ENCODE measurements at regions not wholly inside any gene's neighbourhood (a gene's known extent, or its start where the extent isn't known, plus 50 kb on each side); places are given as distances from the start of the nearest gene placed in this dataset. TPM values are rescaled to one million over a fixed set of nuclear protein-coding genes. Genes with fewer than 3 reads are reported as not detected.
A peak's percentile ranks its signal among the peaks of the same experiment; 100 is the strongest.

DNA sequence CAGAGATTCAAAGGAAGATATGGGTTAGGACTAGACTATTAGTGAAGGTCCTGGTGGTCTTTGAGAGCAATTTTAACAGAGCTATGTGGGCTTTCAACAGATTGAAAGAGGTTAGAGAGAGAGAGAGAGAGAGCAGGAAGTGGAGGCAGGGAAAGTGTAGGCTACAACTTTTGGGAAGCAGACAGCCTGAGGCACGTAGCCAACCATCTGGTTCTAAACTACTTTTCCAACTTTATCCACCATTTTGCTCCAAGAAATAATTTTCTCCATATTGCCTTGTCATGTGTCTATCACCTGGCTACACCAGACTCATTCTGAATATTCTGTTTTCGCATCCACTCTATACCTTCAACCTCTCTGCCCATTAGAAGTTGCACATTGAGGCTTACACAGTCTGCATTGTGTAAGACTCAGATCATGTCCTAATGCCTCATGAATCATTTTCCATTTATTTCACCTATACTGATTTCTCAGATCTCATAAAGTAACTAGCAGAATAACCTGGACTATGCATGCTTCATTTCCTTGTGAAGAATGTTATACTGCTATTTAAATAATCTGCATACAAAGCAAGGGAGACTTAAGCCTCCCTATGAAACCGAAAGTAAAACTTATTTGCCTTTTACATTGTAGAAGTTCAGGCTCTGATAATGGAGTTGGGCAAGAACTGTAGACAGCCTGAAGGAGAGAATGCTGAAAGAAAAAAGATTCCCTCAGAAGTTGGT lies 235.6 kb downstream of the ELAVL2 start:
- DNase-seq, result peak; percentile 15

DNA sequence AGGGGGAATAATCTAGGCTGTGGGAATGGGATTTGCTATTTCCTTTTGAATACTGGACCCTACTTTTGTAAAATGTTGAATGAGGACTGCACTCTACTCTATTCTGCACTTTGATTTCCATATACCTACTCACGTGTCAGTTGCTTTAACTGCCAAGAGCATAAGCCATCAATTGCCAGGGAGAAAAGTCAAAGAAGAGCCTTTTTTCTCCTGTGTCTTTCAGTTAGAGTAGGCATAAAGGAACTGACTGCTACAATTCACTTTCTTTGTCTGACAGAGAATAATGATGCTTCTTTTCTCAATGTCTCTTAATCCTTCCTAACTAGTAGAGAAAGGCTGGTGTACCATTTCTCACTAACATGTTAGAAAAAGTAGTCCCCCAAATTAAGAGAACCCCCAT lies 231.6 kb downstream of the ELAVL2 start:
- no peak for DNase-seq

DNA sequence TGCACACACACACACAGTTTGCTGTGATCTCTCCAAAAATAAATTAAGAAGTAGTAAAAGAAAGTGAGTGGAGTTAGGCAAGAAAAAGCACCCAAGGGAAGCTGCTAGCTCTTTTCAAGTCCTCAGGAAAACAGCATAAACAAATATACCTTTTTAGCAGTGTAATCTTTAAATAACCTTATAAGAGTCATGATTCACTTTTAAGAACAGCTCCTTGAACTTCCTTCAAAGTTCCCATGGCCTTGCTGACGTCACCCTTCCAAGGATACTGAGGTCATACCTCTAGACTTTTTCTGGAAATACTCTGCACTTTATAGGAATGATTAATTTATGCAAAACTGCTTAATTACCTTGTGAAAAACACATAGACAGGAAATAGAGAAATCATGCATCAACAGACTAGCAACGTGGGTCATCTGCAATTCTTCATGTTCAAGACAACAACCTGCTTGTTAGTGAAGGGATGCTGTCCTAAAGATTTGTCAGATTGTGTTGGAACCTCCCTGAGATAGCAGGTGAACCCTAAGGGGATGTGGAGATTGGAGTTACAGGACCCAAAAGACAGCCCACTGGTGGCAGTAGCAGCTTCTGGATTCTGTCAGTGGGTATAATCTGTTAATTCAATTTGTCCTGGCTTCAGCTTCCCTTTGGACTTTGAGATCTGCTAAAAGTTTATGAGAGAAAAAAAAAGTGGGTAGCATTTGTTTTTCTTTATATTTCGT lies 229.0 kb downstream of the ELAVL2 start:
- no peak for DNase-seq

DNA sequence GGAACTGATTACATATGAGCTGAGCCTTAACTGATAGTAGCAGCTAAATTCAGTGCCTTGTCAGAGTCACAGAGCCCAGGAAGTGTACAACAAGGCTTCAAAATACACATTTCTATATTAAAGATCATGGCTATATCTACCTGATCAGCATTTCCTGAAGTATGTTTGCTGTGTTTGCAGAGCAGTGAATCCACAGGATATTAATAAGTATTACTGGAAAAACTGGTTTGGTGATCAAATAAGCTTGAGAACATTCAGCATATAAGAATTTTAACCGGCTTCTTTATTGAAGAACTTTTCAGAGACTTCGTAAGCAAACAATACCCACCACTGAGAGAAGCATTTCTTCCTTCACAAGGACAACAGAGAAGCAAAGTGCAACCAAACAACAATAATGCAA lies 227.0 kb downstream of the ELAVL2 start:
- peak; percentile 16 for DNase-seq

DNA sequence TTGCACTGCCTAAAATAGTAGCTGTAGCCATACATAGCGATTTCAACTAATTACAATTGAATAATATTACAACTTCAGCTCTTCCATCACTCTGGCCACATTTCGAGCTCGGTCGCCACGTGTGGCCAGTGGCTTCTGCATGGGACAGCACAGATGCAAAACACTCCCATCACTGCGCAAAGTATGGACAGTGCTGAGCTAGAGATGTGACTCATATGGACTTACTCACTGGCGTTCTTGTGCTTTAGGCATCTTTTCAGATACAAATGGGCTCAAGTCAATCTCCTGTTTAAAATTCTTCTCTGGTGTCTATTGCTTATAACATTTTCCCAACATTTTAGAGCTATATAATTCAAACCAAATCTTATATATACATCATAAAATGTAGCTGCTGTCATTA lies 222.7 kb downstream of the ELAVL2 start:
- DNase-seq, result no peak

DNA sequence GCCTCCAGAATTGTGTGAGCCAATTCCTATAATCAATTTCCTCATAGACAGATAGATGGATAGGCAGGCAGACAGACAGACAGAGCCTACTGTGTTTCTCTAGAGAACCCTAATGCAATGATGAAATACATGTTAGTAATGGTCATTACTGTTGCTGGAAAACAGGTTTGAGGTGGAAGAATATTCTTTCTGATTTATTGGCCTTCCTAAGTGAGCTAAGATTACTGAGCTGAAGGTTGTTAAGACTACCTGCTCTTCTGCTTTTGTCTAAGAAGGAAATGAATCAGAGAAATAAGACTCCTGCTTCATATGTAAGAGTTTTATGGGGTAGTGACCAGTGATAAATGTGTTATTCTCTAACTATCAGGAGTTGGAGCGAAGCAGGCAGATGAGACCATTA lies 219.9 kb downstream of the ELAVL2 start:
- DNase-seq, result no peak

DNA sequence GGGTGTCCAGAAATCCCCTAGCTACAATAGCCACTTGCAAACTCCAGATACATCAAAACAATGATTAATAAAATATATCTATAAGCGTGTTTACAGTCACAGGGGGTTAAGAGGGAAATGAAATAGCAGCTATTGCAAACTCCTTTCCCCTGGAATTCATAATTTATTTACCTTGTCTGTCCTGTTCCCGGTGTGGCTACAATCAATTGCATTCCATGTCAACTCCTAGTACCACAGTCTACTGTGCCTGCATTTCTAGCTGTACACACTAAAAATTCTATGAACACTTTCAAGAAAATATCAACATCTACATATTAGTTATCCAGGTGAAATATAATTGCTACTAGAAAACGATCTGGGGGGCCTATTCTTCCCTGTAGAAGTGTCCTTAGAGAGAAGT lies 217.6 kb downstream of the ELAVL2 start:
- no peak for DNase-seq

DNA sequence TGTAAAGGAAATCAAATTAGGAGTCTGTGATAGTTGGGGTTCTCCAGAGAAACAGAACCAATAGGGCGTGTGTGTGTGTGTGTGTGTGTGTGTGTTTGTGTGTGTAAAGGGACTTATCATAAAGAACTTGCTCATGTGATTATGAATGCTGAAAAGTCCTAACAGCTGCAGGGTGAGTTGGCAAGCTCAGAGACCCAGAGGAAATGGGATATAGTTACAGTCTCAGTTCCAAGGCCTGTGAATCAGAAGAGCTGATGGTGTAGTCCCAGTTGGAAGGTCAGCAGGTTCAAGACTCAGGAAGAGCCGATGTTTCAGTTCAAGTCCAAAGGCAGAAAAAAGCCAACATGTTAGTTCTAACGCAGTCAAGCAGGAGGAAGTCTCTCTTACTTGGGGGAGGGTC lies 214.2 kb downstream of the ELAVL2 start:
- peak; percentile 88 for DNase-seq

DNA sequence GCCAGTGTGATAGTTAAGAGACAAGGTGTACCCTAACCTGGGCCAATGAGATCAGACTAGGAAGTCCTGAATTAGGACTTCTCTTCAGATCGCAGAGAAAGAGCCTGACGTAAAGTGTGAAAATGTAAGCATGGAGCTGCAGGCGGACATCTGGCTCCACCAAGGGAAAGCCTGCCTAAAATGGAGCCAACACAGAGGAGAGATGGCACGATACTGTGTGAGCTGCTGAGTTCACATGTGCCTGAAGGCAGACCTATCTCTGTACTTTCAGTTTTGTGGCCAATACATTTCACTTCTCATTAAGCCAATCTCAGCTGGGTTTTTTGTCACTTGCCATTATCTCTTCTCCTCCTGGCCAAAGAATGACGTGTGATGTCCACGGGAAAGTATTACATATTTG lies 210.5 kb downstream of the ELAVL2 start:
- DNase-seq, result no peak

DNA sequence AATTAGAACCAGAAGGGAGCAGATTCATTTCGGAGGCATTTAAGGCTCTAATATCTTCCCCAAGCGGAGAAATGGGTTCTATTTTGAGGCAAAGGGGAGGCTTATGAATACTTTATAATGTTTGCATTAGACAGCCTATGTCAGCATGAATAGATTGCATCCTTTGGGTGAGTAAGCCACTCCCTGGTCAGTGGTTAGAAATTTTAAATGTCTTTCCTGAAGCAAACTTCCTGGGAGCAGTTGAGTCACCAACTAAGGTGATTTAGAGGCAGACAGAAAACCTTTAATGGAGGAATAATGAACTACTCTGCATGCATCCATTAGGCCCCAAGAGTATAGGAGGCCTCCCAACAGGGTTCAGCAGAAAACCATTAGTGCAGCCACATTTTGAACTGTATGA lies 204.9 kb downstream of the ELAVL2 start:
- DNase-seq, result no peak

DNA sequence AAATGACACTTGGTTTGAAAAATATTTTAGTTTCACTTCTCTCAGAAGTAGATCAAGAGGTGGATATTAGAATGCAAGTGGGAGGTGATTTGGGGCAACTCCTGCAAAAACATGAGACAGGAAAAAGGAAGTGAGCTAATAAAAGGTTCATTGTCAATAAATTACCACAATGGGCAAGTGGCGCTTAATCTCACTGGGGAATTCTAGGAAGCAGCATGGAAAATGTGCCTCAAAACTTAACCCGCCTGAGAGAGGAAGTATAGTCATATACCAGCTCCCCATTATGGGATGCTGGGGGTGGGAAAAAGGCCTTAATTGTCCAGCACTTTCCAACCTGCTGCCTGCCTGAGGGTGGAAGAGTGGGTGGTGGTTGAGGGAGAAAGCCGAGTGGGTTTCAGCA lies 204.1 kb downstream of the ELAVL2 start:
- DNase-seq, result no peak

DNA sequence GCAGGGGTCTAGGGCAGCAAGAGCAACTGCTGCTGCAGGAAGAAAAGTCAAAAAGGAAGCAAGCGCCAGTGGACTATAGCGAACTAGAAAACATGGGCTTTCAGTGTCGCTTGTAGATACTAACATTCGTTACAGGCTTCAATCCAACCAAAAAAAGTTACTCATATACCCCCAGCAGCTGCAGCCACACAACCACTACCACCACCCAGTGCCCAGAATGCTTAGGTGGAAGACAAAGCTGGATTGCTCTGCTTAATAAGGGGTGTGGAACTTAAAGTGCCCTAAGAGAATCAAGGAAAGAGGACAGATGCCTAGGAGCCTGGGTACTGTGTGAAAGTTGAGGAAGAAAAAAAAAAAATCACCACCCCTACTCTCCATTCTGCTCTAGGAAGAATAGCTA lies 203.6 kb downstream of the ELAVL2 start:
- DNase-seq, result no peak

DNA sequence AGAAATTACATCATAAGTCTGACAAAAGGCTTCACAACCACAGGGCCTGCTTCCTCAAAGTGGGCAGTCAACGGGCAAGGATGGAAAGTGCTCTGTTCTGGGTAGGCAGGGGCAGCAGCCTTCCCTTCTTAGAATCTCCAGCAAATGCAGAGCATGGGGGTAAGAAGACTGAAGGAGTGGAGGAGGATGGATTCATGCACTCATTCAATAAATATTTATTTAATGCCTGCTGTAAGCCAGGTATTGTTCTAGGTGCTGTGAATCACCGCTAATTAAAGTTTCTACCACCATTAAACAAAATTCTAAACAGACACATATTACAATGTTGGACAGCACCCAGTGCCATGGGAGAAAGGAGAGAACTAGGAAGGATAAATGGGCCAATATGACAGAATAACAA lies 195.6 kb downstream of the ELAVL2 start:
- no peak for DNase-seq

DNA sequence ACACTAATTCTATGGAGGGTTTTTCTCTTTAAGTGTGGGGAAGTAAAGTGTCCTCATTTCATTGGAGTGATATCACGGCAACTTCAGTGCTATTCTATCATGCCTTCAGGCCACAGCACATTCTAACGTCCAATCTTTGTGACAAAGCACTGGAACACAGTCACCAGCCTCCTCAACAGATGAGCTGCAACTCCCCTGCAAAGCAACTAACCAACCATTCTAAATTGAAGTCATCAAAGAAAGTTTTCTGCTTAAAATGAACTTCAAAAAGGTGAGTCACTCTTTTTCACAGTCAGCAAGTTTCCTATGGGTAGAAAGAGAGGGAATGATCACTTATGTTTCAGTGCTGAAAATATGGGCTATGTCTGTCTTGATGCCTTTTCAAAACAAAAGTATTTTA lies 190.8 kb downstream of the ELAVL2 start:
- no peak for DNase-seq

DNA sequence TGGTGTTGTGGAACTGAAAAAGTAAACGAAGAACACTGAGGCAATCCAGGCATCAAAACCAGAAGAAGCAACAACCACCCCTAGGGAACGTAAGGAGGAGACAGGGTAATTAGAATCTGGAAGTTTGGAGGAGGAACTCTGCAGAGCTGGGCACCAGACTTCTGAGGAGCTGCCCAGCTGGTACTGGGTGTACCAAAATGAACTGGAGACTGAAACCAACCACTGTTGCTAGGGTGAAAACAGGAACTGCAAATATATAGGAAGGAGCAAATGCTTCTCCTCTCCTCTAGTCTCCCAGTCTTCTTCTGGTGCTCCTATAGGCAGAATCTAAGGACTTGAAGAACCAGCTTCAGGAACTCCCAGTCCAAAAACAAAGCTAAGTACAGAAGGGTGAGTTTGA lies 189.8 kb downstream of the ELAVL2 start:
- DNase-seq, result no peak

DNA sequence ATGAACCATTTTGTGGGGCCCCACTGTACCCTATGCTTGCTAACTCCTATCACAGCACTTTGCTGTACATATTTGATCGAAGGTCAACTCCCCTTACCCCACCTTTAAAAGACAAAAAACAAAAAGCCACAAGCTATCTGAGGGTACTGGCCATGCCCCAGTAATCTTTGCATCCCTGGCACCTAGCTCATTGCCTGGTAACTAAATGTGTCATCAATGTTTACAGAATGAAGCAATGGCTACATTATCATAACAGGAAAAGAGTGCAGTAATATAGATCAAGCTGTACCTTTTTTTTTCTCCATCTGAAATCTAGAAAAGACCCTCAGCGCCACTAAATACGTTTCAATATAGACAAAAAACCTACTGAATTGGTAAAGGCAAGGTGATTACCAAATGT lies 188.0 kb downstream of the ELAVL2 start:
- no peak for DNase-seq

DNA sequence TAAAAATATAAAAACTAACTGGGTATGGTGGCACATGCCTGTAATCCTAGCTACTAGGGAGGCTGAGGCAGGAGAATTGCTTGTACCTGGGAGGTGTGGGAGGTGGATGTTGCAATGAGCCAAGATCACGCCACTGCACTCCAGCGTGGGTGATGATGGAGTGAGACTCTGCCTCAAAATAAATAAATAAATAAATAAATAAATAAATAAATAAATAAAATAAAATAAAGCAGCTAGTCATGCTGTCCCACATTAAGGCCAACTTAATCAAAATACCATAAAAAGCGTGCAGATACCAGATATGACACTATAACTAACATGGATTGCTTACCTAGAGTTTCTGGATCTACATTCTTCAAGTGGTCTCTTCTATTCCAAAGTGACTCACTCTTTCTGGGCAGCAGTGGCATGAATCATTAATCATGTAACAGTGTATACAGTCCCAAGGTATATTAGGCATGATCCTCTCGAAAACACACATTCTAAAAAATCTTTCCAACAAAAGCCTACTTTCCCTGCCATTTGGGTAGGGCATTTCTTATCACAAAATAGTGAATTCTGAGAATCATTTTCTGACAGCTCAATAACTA lies 187.1 kb downstream of the ELAVL2 start:
- no peak for DNase-seq

Small RNA genes lying in the stretch of these regions (small RNA-seq; reads per million reads assigned to genes)
- gene SUMO2P2 (ENCODE audit: low replicate concordance), result not detected
